ENCODE measurements at regions not wholly inside any gene's neighbourhood (a gene's known extent, or its start where the extent isn't known, plus 50 kb on each side); places are given as distances from the start of the nearest gene placed in this dataset.
"Not testable (repeated sequence)": the region's sequence is repeated elsewhere in the genome, so short reads cannot be mapped to it uniquely, and the experiment has no call there.

DNA sequence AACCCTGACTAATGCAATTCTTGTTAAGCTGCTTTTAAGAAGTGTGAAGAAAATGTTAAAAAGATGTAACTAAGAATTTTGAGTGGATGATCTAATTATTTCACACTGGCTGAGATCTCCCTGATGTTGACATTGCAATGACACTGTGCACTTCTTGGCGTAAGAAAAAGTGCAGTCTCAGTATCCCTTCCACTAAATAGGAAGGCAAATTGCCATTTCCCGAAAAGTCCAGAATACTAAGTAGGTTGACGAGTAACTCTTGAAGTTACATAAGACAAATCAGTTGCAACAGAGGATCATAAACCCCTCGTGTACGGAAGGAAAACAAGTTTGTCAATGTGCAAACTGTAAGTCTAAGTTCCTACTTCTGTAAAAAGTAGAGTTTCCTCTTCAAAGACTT is 189.9 kb downstream of the LMLN start:
- DNase-seq; H3K4me3 ChIP-seq; H3K27me3 ChIP-seq; H3K27ac ChIP-seq; in situ Hi-C loops (cut with MboI; ENCODE audit: low pct_ligation_motif_present in 1 of 4, low pct_unique_long_range_greater_than_20kb in 1 of 4, low sequenced_read_pairs in 3 of 4); H3K4me1 ChIP-seq; H3K9me3 ChIP-seq; H3K36me3 ChIP-seq; intact Hi-C loops (cut with DNase I; ENCODE audit: low total_unique reads): not testable (repeated sequence)
- 56 to 60% methylated on average over 5 of the region's 5 CpGs for WGBS, 2 donors (ENCODE audit: low coverage in 1 of 2)

DNA sequence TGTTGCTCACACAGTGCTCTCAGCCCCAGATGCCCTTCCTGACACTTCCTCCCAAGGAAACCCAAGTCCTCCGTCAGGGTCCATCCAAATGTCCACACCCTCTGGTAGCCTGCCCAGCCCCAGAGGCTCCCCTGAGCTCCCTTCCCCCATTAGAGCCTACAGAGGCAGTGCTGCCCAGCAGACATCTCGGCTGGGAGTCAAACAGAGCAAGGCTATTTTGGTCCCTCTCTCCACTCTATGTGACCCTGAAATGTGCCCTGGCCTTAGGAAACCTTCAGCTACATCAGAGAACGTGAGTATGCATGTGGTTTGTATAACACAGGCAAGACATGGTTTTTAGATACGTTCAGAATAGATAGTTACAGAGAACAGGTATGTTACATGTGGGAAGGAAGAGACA is 191.8 kb downstream of the LMLN start:
- in situ Hi-C loops (cut with MboI; ENCODE audit: low pct_ligation_motif_present in 1 of 4, low pct_unique_long_range_greater_than_20kb in 1 of 4, low sequenced_read_pairs in 3 of 4); H3K4me3 ChIP-seq; H3K27ac ChIP-seq; H3K36me3 ChIP-seq; H3K4me1 ChIP-seq; H3K9me3 ChIP-seq; DNase-seq; H3K27me3 ChIP-seq; intact Hi-C loops (cut with DNase I; ENCODE audit: low total_unique reads): not testable (repeated sequence)
- 68% methylated on average over 3 of the region's 4 CpGs; no CpG with 5 or more reads in 1 of the 2 donors for WGBS, 2 donors (ENCODE audit: low coverage in 1 of 2)

DNA sequence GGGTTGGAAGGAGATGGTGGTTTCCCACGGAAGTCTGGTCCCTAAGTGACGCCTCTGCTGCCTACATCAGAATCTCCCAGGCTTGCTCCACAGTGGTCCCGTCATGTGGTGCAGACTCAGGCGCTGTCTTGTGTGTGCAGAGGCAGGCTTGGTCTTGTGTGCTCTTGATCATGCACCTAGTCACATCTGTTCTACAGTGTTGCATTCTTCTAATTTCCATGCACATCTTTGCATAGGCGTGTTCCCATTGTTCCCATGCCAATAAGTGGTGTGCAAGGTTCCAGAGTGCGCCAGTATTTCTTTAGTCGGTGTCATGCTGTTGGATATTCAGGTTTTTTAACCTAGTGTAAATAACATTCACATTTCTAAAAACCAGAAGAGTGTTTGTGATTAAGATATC is 195.8 kb downstream of the LMLN start:
- WGBS, 2 donors (ENCODE audit: low coverage in 1 of 2): no CpG with 5 or more reads among the region's 7 CpGs
- intact Hi-C loops (cut with DNase I; ENCODE audit: low total_unique reads); H3K9me3 ChIP-seq; H3K27me3 ChIP-seq; in situ Hi-C loops (cut with MboI; ENCODE audit: low pct_ligation_motif_present in 1 of 4, low pct_unique_long_range_greater_than_20kb in 1 of 4, low sequenced_read_pairs in 3 of 4); DNase-seq; H3K4me1 ChIP-seq; H3K4me3 ChIP-seq; H3K27ac ChIP-seq; H3K36me3 ChIP-seq: not testable (repeated sequence)

DNA sequence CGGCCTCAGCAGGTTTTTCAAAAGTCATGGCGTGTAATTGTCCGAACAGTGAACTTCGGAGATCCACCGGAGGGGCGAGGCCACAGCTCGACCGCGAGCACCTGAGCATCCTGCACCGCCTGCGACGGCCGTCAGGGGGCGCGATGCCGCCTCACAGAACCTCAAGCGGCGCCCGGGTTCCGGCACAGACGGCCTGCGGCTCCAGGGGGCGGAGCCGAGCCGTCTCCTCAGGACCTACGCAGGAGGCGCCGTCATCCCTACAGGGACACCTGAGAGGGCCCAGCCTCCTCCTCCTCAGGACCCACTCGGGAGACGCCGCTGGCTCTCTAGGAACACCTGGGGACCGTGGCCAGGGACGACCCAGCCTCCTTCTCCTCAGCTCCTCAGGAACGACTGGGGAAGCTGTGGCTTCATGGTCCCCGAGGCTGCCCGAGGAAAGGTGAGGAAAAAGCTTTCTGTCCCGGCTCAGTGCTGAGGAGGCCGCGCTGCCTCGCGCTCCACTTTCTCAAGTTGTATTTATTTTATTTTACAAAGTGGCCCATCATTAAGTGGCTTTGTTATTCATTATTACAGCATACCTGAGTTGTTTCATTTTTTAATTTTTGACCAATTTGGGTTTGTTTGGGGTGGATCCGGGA is 197.3 kb downstream of the LMLN start:
- 61% methylated on average over 5 of the region's 42 CpGs; no CpG with 5 or more reads in 1 of the 2 donors for WGBS, 2 donors (ENCODE audit: low coverage in 1 of 2)
- H3K27me3 ChIP-seq; H3K9me3 ChIP-seq; H3K27ac ChIP-seq; DNase-seq; in situ Hi-C loops (cut with MboI; ENCODE audit: low pct_ligation_motif_present in 1 of 4, low pct_unique_long_range_greater_than_20kb in 1 of 4, low sequenced_read_pairs in 3 of 4); H3K4me1 ChIP-seq; H3K4me3 ChIP-seq; intact Hi-C loops (cut with DNase I; ENCODE audit: low total_unique reads); H3K36me3 ChIP-seq: not testable (repeated sequence)

DNA sequence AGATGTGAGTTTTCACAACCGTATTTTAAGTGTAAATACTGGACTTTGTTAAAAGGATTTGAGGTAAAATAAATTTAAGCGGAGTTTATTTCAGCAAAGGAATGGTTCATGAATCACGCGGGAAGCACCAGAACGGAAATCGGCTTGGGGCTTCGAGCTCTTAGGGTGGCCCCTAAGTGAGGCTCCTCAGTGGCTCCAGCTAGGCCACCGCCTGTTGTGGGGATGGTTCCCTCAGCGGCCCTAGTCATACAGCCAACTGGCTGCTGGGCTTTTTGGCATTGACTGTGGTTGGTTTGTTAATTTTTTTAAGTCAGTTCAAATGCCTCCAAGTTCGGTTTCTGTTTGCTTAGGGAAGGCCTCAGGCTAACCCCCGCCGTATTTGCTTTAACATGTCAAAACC is 198.0 kb downstream of the LMLN start:
- H3K9me3 ChIP-seq; DNase-seq; in situ Hi-C loops (cut with MboI; ENCODE audit: low pct_ligation_motif_present in 1 of 4, low pct_unique_long_range_greater_than_20kb in 1 of 4, low sequenced_read_pairs in 3 of 4); H3K36me3 ChIP-seq; H3K27ac ChIP-seq; H3K4me3 ChIP-seq; H3K27me3 ChIP-seq; intact Hi-C loops (cut with DNase I; ENCODE audit: low total_unique reads); H3K4me1 ChIP-seq: not testable (repeated sequence)
- 63 to 71% methylated on average over 2 to 9 of the region's 12 CpGs for WGBS, 2 donors (ENCODE audit: low coverage in 1 of 2)

DNA sequence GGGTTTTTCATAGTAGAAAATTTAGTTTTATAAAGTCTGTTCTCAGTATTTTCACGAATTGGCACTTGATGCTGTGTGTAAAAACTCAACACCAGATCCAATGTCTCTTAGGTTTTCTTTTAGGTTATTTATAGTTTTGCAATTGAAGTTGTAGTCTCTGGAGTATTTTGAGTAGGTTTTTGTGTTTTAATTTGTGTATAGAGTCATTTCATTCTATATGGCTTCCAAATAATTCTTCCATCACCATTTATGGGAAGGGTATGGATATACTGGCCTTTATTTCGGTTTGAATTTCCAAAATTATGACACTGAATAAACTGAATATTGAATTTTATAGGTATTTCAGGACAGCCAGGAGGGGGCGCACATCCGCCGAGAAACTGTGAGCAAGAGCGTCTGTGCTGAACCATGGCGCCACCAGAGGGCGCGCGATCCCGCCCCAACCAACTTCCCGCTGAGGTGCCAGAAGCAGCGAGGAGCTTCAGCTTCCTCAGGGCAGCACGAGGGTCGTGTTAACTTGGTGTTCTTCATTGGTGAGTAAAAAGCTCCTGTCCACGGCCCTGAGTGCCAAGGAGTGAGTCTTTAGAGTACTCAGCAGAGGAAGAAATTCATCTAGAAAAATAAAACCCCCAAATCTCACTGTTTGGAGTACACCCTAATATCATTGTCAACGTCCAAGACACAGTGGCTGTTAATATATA is 207.5 kb downstream of the LMLN start:
- 1 to 17% methylated on average over 2 to 14 of the region's 17 CpGs for WGBS, 2 donors (ENCODE audit: low coverage in 1 of 2)
- intact Hi-C loops (cut with DNase I; ENCODE audit: low total_unique reads); in situ Hi-C loops (cut with MboI; ENCODE audit: low pct_ligation_motif_present in 1 of 4, low pct_unique_long_range_greater_than_20kb in 1 of 4, low sequenced_read_pairs in 3 of 4); H3K27ac ChIP-seq; H3K36me3 ChIP-seq; H3K9me3 ChIP-seq; H3K4me3 ChIP-seq; H3K27me3 ChIP-seq; H3K4me1 ChIP-seq: not testable (repeated sequence)
- TF ChIP-seq, protein P1, sequence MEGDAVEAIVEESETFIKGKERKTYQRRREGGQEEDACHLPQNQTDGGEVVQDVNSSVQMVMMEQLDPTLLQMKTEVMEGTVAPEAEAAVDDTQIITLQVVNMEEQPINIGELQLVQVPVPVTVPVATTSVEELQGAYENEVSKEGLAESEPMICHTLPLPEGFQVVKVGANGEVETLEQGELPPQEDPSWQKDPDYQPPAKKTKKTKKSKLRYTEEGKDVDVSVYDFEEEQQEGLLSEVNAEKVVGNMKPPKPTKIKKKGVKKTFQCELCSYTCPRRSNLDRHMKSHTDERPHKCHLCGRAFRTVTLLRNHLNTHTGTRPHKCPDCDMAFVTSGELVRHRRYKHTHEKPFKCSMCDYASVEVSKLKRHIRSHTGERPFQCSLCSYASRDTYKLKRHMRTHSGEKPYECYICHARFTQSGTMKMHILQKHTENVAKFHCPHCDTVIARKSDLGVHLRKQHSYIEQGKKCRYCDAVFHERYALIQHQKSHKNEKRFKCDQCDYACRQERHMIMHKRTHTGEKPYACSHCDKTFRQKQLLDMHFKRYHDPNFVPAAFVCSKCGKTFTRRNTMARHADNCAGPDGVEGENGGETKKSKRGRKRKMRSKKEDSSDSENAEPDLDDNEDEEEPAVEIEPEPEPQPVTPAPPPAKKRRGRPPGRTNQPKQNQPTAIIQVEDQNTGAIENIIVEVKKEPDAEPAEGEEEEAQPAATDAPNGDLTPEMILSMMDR (IDR thresholded peaks at IDR 0.05): peak; percentile 60 to 75 (median 64)
- DNase-seq: peak; percentile 65

DNA sequence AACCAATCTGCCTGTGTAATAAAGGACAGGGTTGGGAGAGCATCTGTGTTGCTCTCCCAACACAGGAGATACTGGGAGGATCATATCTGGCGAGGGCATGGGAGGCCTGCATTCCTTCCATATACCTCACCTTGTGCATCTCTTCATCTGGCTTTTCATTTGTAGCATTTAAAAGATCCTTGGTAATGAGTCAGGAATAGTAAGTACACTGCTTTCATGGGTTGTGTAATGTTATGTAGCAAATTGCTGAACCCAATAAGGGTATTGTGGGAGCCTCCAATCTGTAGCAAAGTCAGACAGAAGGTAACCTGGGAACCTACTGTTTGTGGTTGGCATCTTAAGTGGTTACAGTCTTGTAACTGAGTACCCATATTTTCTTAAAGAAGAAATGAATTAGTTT is 210.8 kb downstream of the LMLN start:
- WGBS, 2 donors (ENCODE audit: low coverage in 1 of 2): 100% methylated on average over 1 of the region's 1 CpG; no CpG with 5 or more reads in 1 of the 2 donors
- H3K4me1 ChIP-seq; H3K4me3 ChIP-seq; in situ Hi-C loops (cut with MboI; ENCODE audit: low pct_ligation_motif_present in 1 of 4, low pct_unique_long_range_greater_than_20kb in 1 of 4, low sequenced_read_pairs in 3 of 4); H3K27ac ChIP-seq; intact Hi-C loops (cut with DNase I; ENCODE audit: low total_unique reads); H3K36me3 ChIP-seq; H3K9me3 ChIP-seq; DNase-seq; H3K27me3 ChIP-seq: not testable (repeated sequence)

DNA sequence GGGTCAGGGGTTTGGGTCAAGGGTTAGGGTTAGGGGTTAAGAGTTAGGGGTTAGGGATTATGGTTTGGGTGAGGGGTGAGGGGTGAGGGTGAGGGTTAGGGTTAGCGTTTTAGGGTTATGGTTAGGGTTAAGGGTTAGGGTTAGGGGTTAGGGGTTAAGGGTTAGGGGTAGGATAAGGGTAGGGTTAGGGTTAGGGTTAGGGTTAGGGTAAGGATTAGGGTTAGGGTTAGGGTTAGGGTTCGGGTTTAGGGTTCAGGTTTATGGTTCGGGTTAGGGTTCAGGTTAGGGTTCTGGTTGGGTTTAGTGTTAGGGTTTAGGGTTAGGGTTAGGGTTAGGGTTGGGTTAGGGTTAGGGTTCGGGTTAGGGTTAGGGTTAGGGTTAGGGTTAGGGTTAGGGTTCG is 213.1 kb downstream of the LMLN start:
- H3K36me3 ChIP-seq; H3K27ac ChIP-seq; DNase-seq; H3K4me1 ChIP-seq; H3K27me3 ChIP-seq; intact Hi-C loops (cut with DNase I; ENCODE audit: low total_unique reads); H3K9me3 ChIP-seq; in situ Hi-C loops (cut with MboI; ENCODE audit: low pct_ligation_motif_present in 1 of 4, low pct_unique_long_range_greater_than_20kb in 1 of 4, low sequenced_read_pairs in 3 of 4); H3K4me3 ChIP-seq: not testable (repeated sequence)
- WGBS, 2 donors (ENCODE audit: low coverage in 1 of 2): 91 to 92% methylated on average over 3 to 5 of the region's 5 CpGs

DNA sequence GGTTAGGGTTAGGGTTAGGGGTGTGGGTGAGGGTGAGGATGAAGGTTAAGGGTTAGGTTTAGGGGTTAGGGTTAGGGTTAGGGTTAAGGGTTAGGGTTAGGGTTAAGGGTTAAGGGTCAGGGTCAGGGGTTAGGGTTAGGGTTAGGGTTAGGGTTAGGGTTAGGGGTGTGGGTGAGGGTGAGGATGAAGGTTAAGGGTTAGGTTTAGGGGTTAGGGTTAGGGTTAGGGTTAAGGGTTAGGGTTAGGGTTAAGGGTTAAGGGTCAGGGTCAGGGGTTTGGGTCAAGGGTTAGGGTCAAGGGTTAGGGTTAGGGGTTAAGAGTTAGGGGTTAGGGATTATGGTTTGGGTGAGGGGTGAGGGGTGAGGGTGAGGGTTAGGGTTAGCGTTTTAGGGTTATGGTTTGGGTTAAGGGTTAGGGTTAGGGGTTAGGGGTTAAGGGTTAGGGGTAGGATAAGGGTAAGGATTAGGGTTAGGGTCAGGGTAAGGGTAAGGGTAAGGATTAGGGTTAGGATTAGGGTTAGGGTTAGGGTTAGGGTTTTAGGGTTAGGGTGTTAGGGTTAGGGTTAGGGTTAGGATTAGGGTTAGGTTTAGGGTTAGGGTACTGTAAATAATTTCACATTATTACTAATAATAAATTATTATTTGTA is 214.0 kb downstream of the LMLN start:
- H3K36me3 ChIP-seq; H3K27ac ChIP-seq; H3K9me3 ChIP-seq; intact Hi-C loops (cut with DNase I; ENCODE audit: low total_unique reads); H3K4me3 ChIP-seq; H3K4me1 ChIP-seq; DNase-seq; H3K27me3 ChIP-seq; in situ Hi-C loops (cut with MboI; ENCODE audit: low pct_ligation_motif_present in 1 of 4, low pct_unique_long_range_greater_than_20kb in 1 of 4, low sequenced_read_pairs in 3 of 4): not testable (repeated sequence)
- 76 to 83% methylated on average over 1 of the region's 1 CpG for WGBS, 2 donors (ENCODE audit: low coverage in 1 of 2)

Measured in transverse colon (tissue), 4 donors.